Colonic mucosa (tissue), 4 donors: ENCODE measurements at regions not wholly inside any gene's neighbourhood (a gene's known extent, or its start where the extent isn't known, plus 50 kb on each side); places are given as distances from the start of the nearest gene placed in this dataset.
"Not testable (repeated sequence)": the region's sequence is repeated elsewhere in the genome, so short reads cannot be mapped to it uniquely, and the experiment has no call there.

Experiments
- DNase-seq: peaks from one replicate; pipeline ENCODE4 v3.0.0-alpha.2; 2020
- H3K27ac ChIP-seq: fragments of 200-600 bp; one replicate; pipeline ENCODE4 v1.8.0; 2021
- H3K27me3 ChIP-seq: fragments of 200-600 bp; one replicate; pipeline ENCODE4 v1.8.0; 2021
- H3K36me3 ChIP-seq: fragments of 200-600 bp; one replicate; pipeline ENCODE4 v1.8.0; 2021
- H3K4me1 ChIP-seq: fragments of 200-600 bp; one replicate; pipeline ENCODE4 v1.8.0; 2021; ENCODE audit warnings: mild to moderate bottlenecking
- H3K4me3 ChIP-seq: fragments of 200-600 bp; one replicate; pipeline ENCODE4 v1.8.0; 2021
- H3K9ac ChIP-seq, 2 donors: one replicate each; pipeline ENCODE4 v1.7.0; 2013; ENCODE audit warnings: control low read depth in 2 of 2, low read depth in 2 of 2, low read length in 2 of 2
- H3K9me3 ChIP-seq: fragments of 200-600 bp; one replicate; pipeline ENCODE4 v1.8.0; 2021
- intact Hi-C: fragments of 100-400 bp; cut with DNase I; formaldehyde crosslinking; loops from one replicate; pipeline ENCODE4 v1.14.1; 2022
- TF ChIP-seq, protein P1 (sequence below): fragments of 200-600 bp; IDR thresholded peaks from one replicate; pipeline ENCODE4 v1.8.0; 2022; ENCODE audit warnings: antibody characterized with exemption, mild to moderate bottlenecking
- donor health status: healthy.
- donor health status: DM: no; HTN: no; CAD: no.
- donor health status: DM: no; HTN: no; CAD: no.

DNA sequence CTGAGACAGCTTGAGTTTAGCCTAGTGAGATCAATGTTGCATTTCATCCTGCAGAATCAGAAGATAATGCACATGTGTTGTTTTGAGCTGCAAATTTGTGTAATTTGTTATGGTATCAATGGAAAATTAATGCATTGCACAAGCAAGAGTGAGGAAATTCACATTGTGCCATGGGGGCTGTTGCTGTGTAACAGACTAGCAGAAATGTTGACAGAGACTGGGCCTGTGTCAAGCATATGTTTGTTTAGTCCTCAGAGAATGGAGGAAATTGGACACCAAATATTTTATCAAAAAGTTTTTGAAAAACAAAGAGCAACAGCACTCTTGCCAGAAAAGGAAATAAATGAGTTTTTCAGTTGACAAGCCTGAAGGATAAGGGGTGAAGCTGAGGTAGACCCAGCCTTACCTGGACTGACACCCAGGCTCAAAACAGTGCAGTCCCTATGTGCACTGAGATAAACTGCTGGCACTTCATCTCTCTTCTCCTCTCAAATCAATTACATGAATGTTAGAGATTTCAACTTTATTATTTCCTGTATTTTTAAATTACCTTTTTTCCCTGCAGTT, 1150.0 kb downstream of the FSCB start:
- Histone ChIP-seq H3K9me3 (no peaks in the 10 kb centered on the region), H3K9ac (no peak overlapping the region), H3K36me3 (no peaks in the 10 kb centered on the region), H3K27me3 (no peaks in the 10 kb centered on the region), H3K4me3 (no peak overlapping the region), H3K4me1 (no peaks in the 10 kb centered on the region), H3K27ac (no peak overlapping the region)
- no peak for DNase-seq
- TF ChIP-seq, protein P1, sequence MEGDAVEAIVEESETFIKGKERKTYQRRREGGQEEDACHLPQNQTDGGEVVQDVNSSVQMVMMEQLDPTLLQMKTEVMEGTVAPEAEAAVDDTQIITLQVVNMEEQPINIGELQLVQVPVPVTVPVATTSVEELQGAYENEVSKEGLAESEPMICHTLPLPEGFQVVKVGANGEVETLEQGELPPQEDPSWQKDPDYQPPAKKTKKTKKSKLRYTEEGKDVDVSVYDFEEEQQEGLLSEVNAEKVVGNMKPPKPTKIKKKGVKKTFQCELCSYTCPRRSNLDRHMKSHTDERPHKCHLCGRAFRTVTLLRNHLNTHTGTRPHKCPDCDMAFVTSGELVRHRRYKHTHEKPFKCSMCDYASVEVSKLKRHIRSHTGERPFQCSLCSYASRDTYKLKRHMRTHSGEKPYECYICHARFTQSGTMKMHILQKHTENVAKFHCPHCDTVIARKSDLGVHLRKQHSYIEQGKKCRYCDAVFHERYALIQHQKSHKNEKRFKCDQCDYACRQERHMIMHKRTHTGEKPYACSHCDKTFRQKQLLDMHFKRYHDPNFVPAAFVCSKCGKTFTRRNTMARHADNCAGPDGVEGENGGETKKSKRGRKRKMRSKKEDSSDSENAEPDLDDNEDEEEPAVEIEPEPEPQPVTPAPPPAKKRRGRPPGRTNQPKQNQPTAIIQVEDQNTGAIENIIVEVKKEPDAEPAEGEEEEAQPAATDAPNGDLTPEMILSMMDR = no peak
- intact Hi-C loops = no loop called here

DNA sequence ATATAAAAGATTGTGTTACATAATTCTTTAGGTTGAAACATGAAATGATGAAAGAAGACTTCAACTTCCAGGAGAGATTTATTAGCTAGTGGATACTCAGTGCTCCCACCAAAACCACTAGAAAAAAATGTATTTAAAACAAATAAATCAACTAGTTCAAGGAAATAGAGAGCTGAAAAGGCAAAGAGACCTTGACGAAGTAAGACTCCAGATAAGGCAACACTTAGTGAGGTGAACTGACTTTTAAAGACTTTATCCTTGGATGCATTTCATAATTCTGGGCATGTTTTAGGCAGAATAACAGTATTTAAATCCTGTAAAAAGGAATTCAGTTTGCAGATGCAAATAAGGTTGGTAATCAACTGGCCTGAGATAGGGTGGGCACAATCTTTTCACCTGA, 1150.7 kb downstream of the FSCB start:
- Histone ChIP-seq H3K9me3 (no peaks in the 10 kb centered on the region), H3K27me3 (no peaks in the 10 kb centered on the region), H3K4me3 (no peak overlapping the region), H3K9ac (no peak overlapping the region), H3K27ac (no peak overlapping the region), H3K4me1 (no peaks in the 10 kb centered on the region), H3K36me3 (no peaks in the 10 kb centered on the region)
- DNase-seq = no peak
- intact Hi-C loops = no loop called here
- TF ChIP-seq, protein P1 = no peak

DNA sequence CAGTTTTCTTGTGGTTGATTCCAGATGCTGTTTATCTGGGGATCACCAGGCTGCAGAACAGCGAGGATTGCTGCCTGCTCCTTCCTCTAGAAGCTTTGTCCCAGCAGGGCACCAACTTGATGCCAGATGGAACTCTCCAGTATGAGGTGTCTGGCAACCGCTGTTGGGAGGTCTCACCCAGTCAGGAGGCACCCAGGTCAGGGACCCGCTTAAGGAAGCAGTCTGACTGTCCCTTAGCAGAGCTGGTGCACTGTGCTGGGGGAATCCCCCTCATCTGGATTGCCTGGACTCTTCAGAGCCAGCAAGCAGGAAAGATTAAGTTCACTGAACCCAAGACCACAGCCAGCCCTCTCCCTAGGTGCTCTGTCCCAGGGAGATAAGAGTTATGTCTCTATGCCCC, 1165.2 kb downstream of the FSCB start:
- H3K27ac ChIP-seq = no peak overlapping the region
- no peaks in the 10 kb centered on the region for H3K36me3 ChIP-seq
- no peaks in the 10 kb centered on the region for H3K4me1 ChIP-seq
- intact Hi-C loops = no loop called here
- no peaks in the 10 kb centered on the region for H3K27me3 ChIP-seq
- no peak overlapping the region for H3K9ac ChIP-seq
- H3K4me3 ChIP-seq = no peak overlapping the region
- DNase-seq = no peak
- TF ChIP-seq, protein P1 = no peak
- H3K9me3 ChIP-seq = no peaks in the 10 kb centered on the region

DNA sequence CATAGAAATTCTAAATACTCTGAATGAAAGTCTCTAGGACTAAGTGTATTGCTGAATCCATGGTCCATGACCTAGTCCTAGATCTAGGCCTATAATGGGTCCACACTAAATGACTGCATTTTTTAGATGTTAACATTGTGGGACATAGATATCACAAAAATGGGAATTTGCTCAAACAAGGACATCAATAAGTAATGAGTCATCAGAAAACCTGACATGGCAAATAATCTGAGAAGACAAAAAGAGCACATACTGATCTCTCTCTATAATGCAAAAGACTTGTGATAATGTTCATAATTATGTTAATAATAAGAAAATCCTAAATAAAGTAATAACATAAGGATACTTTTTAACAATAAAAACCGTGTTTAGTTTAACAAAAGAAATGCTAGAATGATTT, 1168.4 kb downstream of the FSCB start:
- Histone ChIP-seq H3K9ac (no peak overlapping the region), H3K4me3 (no peak overlapping the region), H3K9me3 (no peaks in the 10 kb centered on the region), H3K36me3 (no peaks in the 10 kb centered on the region), H3K27ac (no peak overlapping the region), H3K4me1 (no peaks in the 10 kb centered on the region), H3K27me3 (no peaks in the 10 kb centered on the region)
- intact Hi-C loops = no loop called here
- no peak for DNase-seq
- TF ChIP-seq, protein P1 = no peak

DNA sequence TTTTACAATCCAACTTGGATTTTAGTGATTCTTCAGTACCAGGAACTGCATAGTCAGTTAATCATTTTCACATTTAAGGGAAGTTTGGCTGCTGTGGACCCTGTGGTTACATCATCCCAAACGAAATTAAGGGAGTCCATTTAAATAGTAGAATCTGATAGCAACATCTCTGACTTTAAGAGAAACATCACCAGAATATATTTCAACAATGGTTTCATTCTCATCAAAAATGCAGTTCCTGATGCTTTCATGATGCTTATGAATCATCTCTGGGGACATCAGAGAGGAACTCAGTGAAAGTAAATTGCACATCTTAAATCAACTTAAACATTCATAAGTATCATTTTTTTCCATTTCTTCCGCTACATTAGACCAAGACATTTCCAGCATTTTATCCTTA, 1170.7 kb downstream of the FSCB start:
- H3K36me3 ChIP-seq = no peaks in the 10 kb centered on the region
- H3K4me1 ChIP-seq = no peaks in the 10 kb centered on the region
- no peak overlapping the region for H3K27ac ChIP-seq
- DNase-seq = no peak
- no peaks in the 10 kb centered on the region for H3K27me3 ChIP-seq
- H3K9ac ChIP-seq = no peak overlapping the region
- TF ChIP-seq, protein P1 = no peak
- no peak overlapping the region for H3K4me3 ChIP-seq
- no peaks in the 10 kb centered on the region for H3K9me3 ChIP-seq
- intact Hi-C loops = no loop called here

DNA sequence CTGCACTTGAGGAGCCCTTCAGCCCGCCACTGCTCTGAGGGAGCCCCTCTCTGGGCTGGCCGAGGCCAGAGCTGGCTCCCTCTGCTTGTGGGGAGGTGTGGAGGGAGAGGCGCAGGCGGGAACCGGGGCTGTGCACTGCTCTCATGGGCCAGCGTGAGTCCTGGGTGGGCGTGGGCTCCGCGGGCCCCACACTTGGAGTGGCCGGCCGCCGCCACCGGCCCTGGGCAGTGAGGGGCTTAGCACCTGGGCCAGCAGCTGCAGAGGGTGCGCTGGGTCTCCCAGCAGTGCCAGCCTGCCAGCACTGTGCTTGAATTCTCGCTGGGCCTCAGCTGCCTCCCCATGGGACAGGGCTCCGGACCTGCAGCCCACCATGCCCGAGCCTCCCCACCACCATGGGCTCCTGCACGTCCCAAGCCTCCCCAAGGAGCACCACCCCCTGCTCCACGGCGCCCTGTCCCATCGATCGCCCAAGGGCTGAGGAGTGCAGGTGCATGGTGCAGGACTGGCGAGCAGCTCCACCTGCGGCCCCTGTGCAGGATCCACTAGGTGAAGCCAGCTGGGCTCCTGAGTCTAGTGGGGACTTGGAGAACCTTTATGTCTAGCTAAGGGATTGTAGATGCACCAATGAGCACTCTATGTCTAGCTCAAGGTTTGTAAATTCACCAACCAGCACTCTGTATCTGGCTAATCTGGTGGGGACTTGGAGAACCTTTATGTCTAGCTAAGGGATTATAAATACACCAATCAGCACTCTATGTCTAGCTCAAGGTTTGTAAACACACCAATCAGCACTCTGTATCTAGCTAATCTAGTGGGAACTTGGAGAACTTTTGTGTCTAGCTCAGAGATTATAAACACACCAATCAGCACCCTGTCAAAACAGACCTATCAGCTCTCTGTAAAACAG, 1180.3 kb downstream of the FSCB start:
- intact Hi-C loops, H3K4me1 ChIP-seq, H3K36me3 ChIP-seq, DNase-seq, H3K9me3 ChIP-seq, H3K4me3 ChIP-seq, H3K27me3 ChIP-seq, H3K27ac ChIP-seq, H3K9ac ChIP-seq: not testable (repeated sequence)
